Ishikawa (cell line): ENCODE measurements at regions not wholly inside any gene's neighbourhood (a gene's known extent, or its start where the extent isn't known, plus 50 kb on each side); places are given as distances from the start of the nearest gene placed in this dataset.

Experiments
- CEBPB ChIP-seq: IDR thresholded peaks from 2 replicates; pipeline ENCODE4 v1.6.1; 2012
- TAF1 ChIP-seq: IDR thresholded peaks from 2 replicates; pipeline ENCODE4 v1.6.1; 2012; ENCODE audit warnings: low read depth, mild to moderate bottlenecking

GRCh38 chr13:73428706-73429105 lies 369.9 kb downstream of the KLF5 start:
- no peak for TF ChIP-seq CEBPB
- TF ChIP-seq TAF1 = no peak
